Naive thymus-derived CD4-positive, alpha-beta T cell (primary cell): ENCODE measurements at regions not wholly inside any gene's neighbourhood (a gene's known extent, or its start where the extent isn't known, plus 50 kb on each side); places are given as distances from the start of the nearest gene placed in this dataset.

Experiments
- ATAC-seq: fragments of 150-1000 bp; cut with Tn5 transposase; 2 replicates; pipeline ENCODE4 v1.10.0; 2021; ENCODE audit warnings: mild to moderate bottlenecking, moderate library complexity
- CTCF ChIA-PET: fragments of 350-600 bp; sonication (Branson Sonifier 250); formaldehyde crosslinking; loops from one replicate; lab custom pipeline; 2021; ENCODE audit warnings: antibody characterized with exemption; lab: Charles Lee
- POLR2A ChIA-PET: fragments of 350-600 bp; sonication (Branson Sonifier 250); formaldehyde crosslinking; loops from one replicate; lab custom pipeline; 2021; ENCODE audit warnings: antibody characterized with exemption, inconsistent platforms; lab: Charles Lee
- DNase-seq, 9 donors: peaks; one replicate each; pipeline versions ENCODE4 v3.0.0 to v3.0.0-alpha.2; 2020 to 2022; ENCODE audit warnings: mixed read lengths in 1 of 9
- H3K27ac ChIP-seq: one replicate; pipeline ENCODE4 v1.7.0; 2013; ENCODE audit warnings: mild to moderate bottlenecking, low read depth, low read length, moderate library complexity
- H3K27me3 ChIP-seq, 2 donors: one replicate each; pipeline ENCODE4 v1.7.0; 2013; ENCODE audit warnings: low read length in 2 of 2, mild to moderate bottlenecking in 2 of 2, moderate library complexity in 2 of 2; ENCODE audit not compliant: control insufficient read depth in 2 of 2, insufficient read depth in 2 of 2
- H3K36me3 ChIP-seq, 3 experiments: 1 replicate in 2 of 3; 2 replicates in 1 of 3; pipeline ENCODE4 v1.7.0; 2013; ENCODE audit warnings: low read length in 3 of 3, mild to moderate bottlenecking in 3 of 3, moderate library complexity in 1 of 3; ENCODE audit not compliant: insufficient read depth in 3 of 3, control insufficient read depth in 2 of 3
- H3K4me1 ChIP-seq, 2 donors: one replicate each; pipeline ENCODE4 v1.7.0; 2013; ENCODE audit warnings: low read length in 2 of 2, mild to moderate bottlenecking in 2 of 2, moderate library complexity in 1 of 2; ENCODE audit not compliant: control insufficient read depth in 2 of 2, insufficient read depth in 2 of 2
- H3K4me3 ChIP-seq: 2 replicates; pipeline ENCODE4 v1.7.0; 2013; ENCODE audit warnings: mild to moderate bottlenecking, low read length
- H3K9me3 ChIP-seq, 3 experiments: 1 replicate in 2 of 3; 2 replicates in 1 of 3; pipeline ENCODE4 v1.7.0; 2013; ENCODE audit warnings: low read length in 3 of 3; ENCODE audit not compliant: control insufficient read depth in 2 of 3
- H3K27ac Mint-ChIP-seq, 9 donors: one replicate each; pipeline ENCODE4 v1.8.0; 2020 to 2022; ENCODE audit warnings: mixed read lengths in 9 of 9, mild to moderate bottlenecking in 8 of 9, moderate library complexity in 5 of 9, inconsistent platforms in 2 of 9
- H3K27me3 Mint-ChIP-seq, 5 donors: one replicate each; pipeline ENCODE4 v1.8.0; 2021 to 2022; ENCODE audit warnings: mixed read lengths in 5 of 5, mild to moderate bottlenecking in 1 of 5
- H3K36me3 Mint-ChIP-seq, 5 donors: one replicate each; pipeline ENCODE4 v1.8.0; 2020 to 2022; ENCODE audit warnings: mixed read lengths in 5 of 5, mild to moderate bottlenecking in 3 of 5, inconsistent platforms in 1 of 5
- H3K4me1 Mint-ChIP-seq, 7 donors: one replicate each; pipeline ENCODE4 v1.8.0; 2020 to 2022; ENCODE audit warnings: mixed read lengths in 7 of 7, mild to moderate bottlenecking in 3 of 7, inconsistent platforms in 1 of 7
- H3K4me3 Mint-ChIP-seq, 10 donors: one replicate each; pipeline ENCODE4 v1.8.0; 2020 to 2022; ENCODE audit warnings: mild to moderate bottlenecking in 10 of 10, mixed read lengths in 10 of 10, moderate library complexity in 6 of 10, inconsistent platforms in 2 of 10
- H3K9me3 Mint-ChIP-seq, 11 donors: one replicate each; pipeline ENCODE4 v1.8.0; 2020 to 2022; ENCODE audit warnings: mixed read lengths in 11 of 11, mild to moderate bottlenecking in 4 of 11, inconsistent platforms in 1 of 11, moderate library complexity in 1 of 11
- intact Hi-C, 2 donors: fragments of 100-400 bp; cut with micrococcal nuclease; formaldehyde crosslinking; loops; one replicate each; pipeline ENCODE4 v1.15.1; 2023

DNA sequence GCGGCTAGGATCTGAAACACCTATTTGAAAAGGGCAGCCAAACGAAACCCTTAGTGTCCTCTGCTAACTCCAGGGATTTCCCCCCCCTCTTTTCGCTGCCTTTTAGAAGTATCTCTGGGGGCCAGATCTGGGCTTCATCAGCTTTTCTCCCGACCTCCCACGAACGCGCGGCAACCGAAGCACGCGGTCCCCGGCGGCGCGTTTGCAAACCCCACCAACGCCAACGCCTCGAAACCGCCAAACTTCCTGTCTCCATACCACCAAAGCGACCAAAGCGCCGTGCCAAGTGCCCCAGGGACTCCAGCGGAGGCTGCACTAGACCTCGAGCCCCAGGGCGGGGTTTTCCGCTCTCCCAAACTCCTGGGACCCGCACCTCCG lies 155.8 kb upstream of the FRMD4B start:
- H3K36me3 Mint-ChIP-seq = no peaks in the 10 kb centered on the region
- DNase-seq = peak in 1 of 9 donors; percentile 6
- Histone ChIP-seq H3K27ac (no peak overlapping the region), H3K27me3 (no peaks in the 10 kb centered on the region), H3K36me3 (no peaks in the 10 kb centered on the region), H3K9me3 (no peaks in the 10 kb centered on the region), H3K4me1 (no peaks in the 10 kb centered on the region), H3K4me3 (no peak overlapping the region)
- ChIA-PET POLR2A (no interaction called here), CTCF (no interaction called here)
- intact Hi-C loops = no loop called here
- peaks cover 0 to 17% (median 10%) of the 10 kb centered on the region in 7 donors for H3K4me1 Mint-ChIP-seq
- no peak overlapping the region for H3K27ac Mint-ChIP-seq
- peaks cover 39 to 46% (median 40%) of the 10 kb centered on the region in 5 donors for H3K27me3 Mint-ChIP-seq
- H3K4me3 Mint-ChIP-seq = peak overlapping the region in 2 of 10 donors; percentile 29 to 34
- ATAC-seq = no peak
- H3K9me3 Mint-ChIP-seq = peaks cover 0 to 4% (median 0%) of the 10 kb centered on the region in 11 donors

DNA sequence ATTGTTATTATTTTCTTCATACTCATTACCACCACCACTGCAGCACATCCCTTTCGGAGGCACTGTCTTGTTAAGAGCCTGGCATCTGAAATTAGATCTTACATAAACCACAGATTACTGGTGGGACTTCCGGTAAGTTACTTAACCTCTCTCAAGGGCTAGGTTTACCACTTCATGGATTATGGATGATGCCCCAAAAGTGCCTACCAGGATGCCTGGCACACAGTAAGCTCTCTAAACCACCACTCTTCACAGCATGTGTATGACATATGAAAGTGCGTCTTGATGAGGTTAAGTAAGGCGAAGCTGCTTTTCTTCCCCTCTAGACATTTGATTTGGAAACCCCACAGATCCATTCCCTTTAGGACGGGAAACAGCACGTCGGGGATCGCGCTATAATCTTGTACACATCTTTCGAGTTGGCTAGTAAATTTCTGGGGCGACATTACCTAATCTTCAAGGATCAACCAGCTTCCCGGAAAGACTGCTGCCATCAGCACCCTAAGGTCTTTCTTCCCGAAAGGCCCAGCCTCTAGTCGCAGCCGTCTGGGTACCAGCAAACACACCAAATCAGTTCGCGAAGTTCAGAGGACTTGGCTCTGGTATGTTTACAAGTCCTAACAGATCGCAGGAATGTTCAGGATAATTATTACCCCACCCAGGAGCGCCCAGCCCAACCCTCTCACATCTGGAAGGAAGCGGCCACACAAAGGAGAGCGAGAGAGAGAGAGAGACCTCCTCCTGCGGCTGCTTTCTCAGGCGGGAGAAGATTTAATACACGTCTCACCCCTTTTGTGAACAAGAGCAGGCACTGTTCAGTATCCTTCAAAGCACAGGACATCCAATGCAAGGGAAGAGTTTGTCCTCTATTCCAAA lies 155.1 kb upstream of the FRMD4B start:
- ATAC-seq = no peak
- no peak for DNase-seq
- Mint-ChIP-seq H3K36me3 (no peaks in the 10 kb centered on the region), H3K9me3 (peaks cover 0 to 4% (median 0%) of the 10 kb centered on the region in 11 donors), H3K27me3 (peaks cover 39 to 46% (median 40%) of the 10 kb centered on the region in 5 donors), H3K4me3 (peak overlapping the region in 4 of 10 donors; percentile 12 to 64 (median 42)), H3K4me1 (peaks cover 0 to 17% (median 10%) of the 10 kb centered on the region in 7 donors), H3K27ac (no peak overlapping the region)
- intact Hi-C loops = no loop called here
- Histone ChIP-seq H3K27me3 (no peaks in the 10 kb centered on the region), H3K4me3 (no peak overlapping the region), H3K4me1 (no peaks in the 10 kb centered on the region), H3K9me3 (no peaks in the 10 kb centered on the region), H3K27ac (no peak overlapping the region), H3K36me3 (no peaks in the 10 kb centered on the region)
- CTCF ChIA-PET = no interaction called here
- POLR2A ChIA-PET = no interaction called here

- no peak overlapping the region for H3K4me3 ChIP-seq
- H3K4me1 ChIP-seq = no peaks in the 10 kb centered on the region
- ATAC-seq = no peak
- ChIA-PET CTCF (no interaction called here), POLR2A (no interaction called here)
- Mint-ChIP-seq H3K9me3 (peaks cover 0 to 4% (median 0%) of the 10 kb centered on the region in 11 donors), H3K36me3 (no peaks in the 10 kb centered on the region), H3K4me1 (peaks cover 0 to 17% (median 10%) of the 10 kb centered on the region in 7 donors), H3K27ac (no peak overlapping the region), H3K27me3 (peaks cover 28 to 38% (median 34%) of the 10 kb centered on the region in 5 donors), H3K4me3 (no peak overlapping the region)
- H3K27ac ChIP-seq = no peak overlapping the region
- intact Hi-C loops = no loop called here
- no peaks in the 10 kb centered on the region for H3K27me3 ChIP-seq
- no peak for DNase-seq
- H3K9me3 ChIP-seq = no peaks in the 10 kb centered on the region
- H3K36me3 ChIP-seq = no peaks in the 10 kb centered on the region
These were observed 153.2 kb upstream of the FRMD4B start for GRCh38 chr3:69539134-69539533.

DNA sequence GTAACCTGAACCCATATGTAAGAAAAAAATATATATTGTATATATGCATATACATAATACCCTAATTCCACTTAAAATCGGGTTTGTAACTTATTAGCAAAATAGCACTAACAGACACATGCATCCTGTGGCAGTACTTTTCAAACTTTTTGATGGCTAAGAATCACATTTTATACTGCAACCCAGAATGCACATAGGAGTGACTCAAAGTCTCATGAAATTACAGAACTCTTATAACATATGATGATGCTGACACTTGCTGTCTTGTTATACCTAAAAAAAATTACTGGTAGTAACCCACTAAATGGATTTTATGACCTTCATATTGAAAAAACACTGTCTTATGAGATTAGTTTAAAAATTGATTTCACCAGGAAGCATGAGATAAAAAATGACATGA lies 152.4 kb upstream of the FRMD4B start:
- no peaks in the 10 kb centered on the region for H3K9me3 ChIP-seq
- DNase-seq (no peak), ATAC-seq (no peak)
- no peaks in the 10 kb centered on the region for H3K27me3 ChIP-seq
- intact Hi-C loops = no loop called here
- H3K4me1 Mint-ChIP-seq = peaks cover 0 to 15% (median 10%) of the 10 kb centered on the region in 7 donors
- no peaks in the 10 kb centered on the region for H3K36me3 Mint-ChIP-seq
- H3K4me3 Mint-ChIP-seq = no peak overlapping the region
- H3K27ac Mint-ChIP-seq = no peak overlapping the region
- peaks cover 0 to 4% (median 0%) of the 10 kb centered on the region in 11 donors for H3K9me3 Mint-ChIP-seq
- ChIA-PET CTCF (no interaction called here), POLR2A (no interaction called here)
- H3K4me3 ChIP-seq = no peak overlapping the region
- H3K27ac ChIP-seq = no peak overlapping the region
- H3K4me1 ChIP-seq = no peaks in the 10 kb centered on the region
- no peaks in the 10 kb centered on the region for H3K36me3 ChIP-seq
- H3K27me3 Mint-ChIP-seq = peaks cover 25 to 32% (median 27%) of the 10 kb centered on the region in 5 donors

DNA sequence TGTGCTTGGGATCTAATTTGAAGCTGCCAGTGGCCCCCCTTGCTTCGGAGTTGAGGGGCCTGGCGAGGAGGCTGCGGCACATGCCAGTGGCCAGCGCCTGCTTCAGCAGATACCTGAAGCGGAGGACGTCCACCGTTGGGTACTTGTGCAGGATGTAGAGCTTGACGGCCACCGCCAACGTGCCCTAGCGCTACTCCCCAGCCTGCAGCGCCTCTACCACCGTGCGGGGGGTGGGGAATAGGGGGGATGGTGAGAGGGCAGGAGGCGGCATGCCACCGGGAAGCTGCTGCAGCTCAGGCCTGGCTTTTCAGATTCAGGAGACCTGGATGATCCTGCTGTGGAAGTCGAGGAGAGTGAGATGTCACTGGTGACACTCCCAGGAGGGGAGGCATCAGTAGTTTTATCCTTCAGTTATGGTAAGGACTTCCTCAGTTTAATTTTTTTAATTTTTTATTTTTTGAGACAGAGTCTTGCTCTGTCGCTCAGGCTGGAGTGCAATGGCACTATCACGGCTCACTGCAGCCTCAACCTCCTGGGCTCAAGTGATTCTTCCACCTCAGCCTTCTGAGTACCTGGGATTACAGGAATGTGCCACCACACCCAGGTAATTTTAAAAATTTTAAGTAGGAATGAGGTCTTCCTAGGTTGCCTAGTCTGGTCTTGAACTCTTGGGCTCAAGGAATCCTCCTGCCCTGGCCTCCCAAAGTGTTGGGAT lies 150.6 kb upstream of the FRMD4B start:
- DNase-seq (no peak), ATAC-seq (no peak)
- intact Hi-C loops = no loop called here
- no peak overlapping the region for H3K27ac ChIP-seq
- no peaks in the 10 kb centered on the region for H3K9me3 ChIP-seq
- ChIA-PET CTCF (no interaction called here), POLR2A (no interaction called here)
- Mint-ChIP-seq H3K27me3 (peaks cover 16 to 22% (median 18%) of the 10 kb centered on the region in 5 donors), H3K4me3 (no peak overlapping the region), H3K36me3 (no peaks in the 10 kb centered on the region), H3K9me3 (peaks cover 0 to 1% (median 0%) of the 10 kb centered on the region in 11 donors), H3K27ac (no peak overlapping the region), H3K4me1 (peaks cover 0 to 10% (median 8%) of the 10 kb centered on the region in 7 donors)
- no peaks in the 10 kb centered on the region for H3K36me3 ChIP-seq
- H3K4me1 ChIP-seq = no peaks in the 10 kb centered on the region
- no peak overlapping the region for H3K4me3 ChIP-seq
- no peaks in the 10 kb centered on the region for H3K27me3 ChIP-seq

GRCh38 chr3:69535613-69536012 lies 149.7 kb upstream of the FRMD4B start:
- Histone ChIP-seq H3K36me3 (no peaks in the 10 kb centered on the region), H3K27me3 (no peaks in the 10 kb centered on the region), H3K4me1 (no peaks in the 10 kb centered on the region), H3K27ac (no peak overlapping the region), H3K4me3 (no peak overlapping the region), H3K9me3 (no peaks in the 10 kb centered on the region)
- Mint-ChIP-seq H3K4me3 (no peak overlapping the region), H3K27me3 (peaks cover 8 to 14% (median 11%) of the 10 kb centered on the region in 5 donors), H3K36me3 (no peaks in the 10 kb centered on the region), H3K27ac (no peak overlapping the region), H3K9me3 (peaks cover 0 to 2% (median 0%) of the 10 kb centered on the region in 11 donors), H3K4me1 (peaks cover 0 to 2% (median 0%) of the 10 kb centered on the region in 7 donors)
- no peak for DNase-seq
- CTCF ChIA-PET = no interaction called here
- intact Hi-C loops = no loop called here
- POLR2A ChIA-PET = no interaction called here
- no peak for ATAC-seq
